OCI-M2 (cell line): ENCODE measurements at regions not wholly inside any gene's neighbourhood (a gene's known extent, or its start where the extent isn't known, plus 50 kb on each side); places are given as distances from the start of the nearest gene placed in this dataset.
"Not testable (repeated sequence)": the region's sequence is repeated elsewhere in the genome, so short reads cannot be mapped to it uniquely, and the experiment has no call there.

Experiments
- DNase-seq: peaks from one replicate; lab custom pipeline; 2025; ENCODE audit not compliant: unreplicated experiment; lab: John Stamatoyannopoulos, UW

GRCh38 chr10:8830876-8831275 lies 776.4 kb downstream of the GATA3 start:
- no peak for DNase-seq

- no peak for DNase-seq
Observed at GRCh38 chr10:8835453-8836167, 781.1 kb downstream of the GATA3 start.

GRCh38 chr10:8840356-8840755 lies 785.9 kb downstream of the GATA3 start:
- no peak for DNase-seq

GRCh38 chr10:8844141-8844540 lies 789.7 kb downstream of the GATA3 start:
- no peak for DNase-seq

- DNase-seq: no peak
Observed at GRCh38 chr10:8852546-8852945, 798.1 kb downstream of the GATA3 start.

- no peak for DNase-seq
Observed at GRCh38 chr10:8853048-8853447, 798.6 kb downstream of the GATA3 start.

- not testable (repeated sequence) for DNase-seq
Observed at GRCh38 chr10:8868924-8869323, 814.4 kb downstream of the GATA3 start.

- no peak for DNase-seq
Observed at GRCh38 chr10:8873310-8873709, 818.8 kb downstream of the GATA3 start.

- DNase-seq: no peak
Observed at GRCh38 chr10:8874268-8874667, 819.8 kb downstream of the GATA3 start.

GRCh38 chr10:8874972-8875371 lies 820.5 kb downstream of the GATA3 start:
- no peak for DNase-seq

- no peak for DNase-seq
Observed at GRCh38 chr10:8876171-8876570, 821.7 kb downstream of the GATA3 start.

- DNase-seq: no peak
Observed at GRCh38 chr10:8889538-8889937, 835.0 kb downstream of the GATA3 start.

- DNase-seq: no peak
Observed at GRCh38 chr10:8893102-8893501, 838.6 kb downstream of the GATA3 start.

- DNase-seq: no peak
Observed at GRCh38 chr10:8894148-8894547, 839.7 kb downstream of the GATA3 start.

GRCh38 chr10:8897769-8898168 lies 843.3 kb downstream of the GATA3 start:
- no peak for DNase-seq

GRCh38 chr10:8898745-8899330 lies 844.4 kb downstream of the GATA3 start:
- DNase-seq: no peak

GRCh38 chr10:8902926-8903325 lies 848.4 kb downstream of the GATA3 start:
- DNase-seq: no peak

- DNase-seq: no peak
Observed at GRCh38 chr10:8908013-8908412, 853.5 kb downstream of the GATA3 start.

GRCh38 chr10:8910314-8910713 lies 855.8 kb downstream of the GATA3 start:
- no peak for DNase-seq

- no peak for DNase-seq
Observed at GRCh38 chr10:8911032-8911431, 856.5 kb downstream of the GATA3 start.

- no peak for DNase-seq
Observed at GRCh38 chr10:8912108-8912507, 857.6 kb downstream of the GATA3 start.

- no peak for DNase-seq
Observed at GRCh38 chr10:8913720-8914119, 859.2 kb downstream of the GATA3 start.

GRCh38 chr10:8919280-8919679 lies 864.8 kb downstream of the GATA3 start:
- no peak for DNase-seq
